DMS153 treated with DMSO at 0.1 percent for 48 hours (cell line): ENCODE measurements at regions not wholly inside any gene's neighbourhood (a gene's known extent, or its start where the extent isn't known, plus 50 kb on each side); places are given as distances from the start of the nearest gene placed in this dataset.

Source experiments
- DNase-seq: peaks from one replicate; lab custom pipeline; 2025; ENCODE audit not compliant: unreplicated experiment; lab: John Stamatoyannopoulos, UW

DNA sequence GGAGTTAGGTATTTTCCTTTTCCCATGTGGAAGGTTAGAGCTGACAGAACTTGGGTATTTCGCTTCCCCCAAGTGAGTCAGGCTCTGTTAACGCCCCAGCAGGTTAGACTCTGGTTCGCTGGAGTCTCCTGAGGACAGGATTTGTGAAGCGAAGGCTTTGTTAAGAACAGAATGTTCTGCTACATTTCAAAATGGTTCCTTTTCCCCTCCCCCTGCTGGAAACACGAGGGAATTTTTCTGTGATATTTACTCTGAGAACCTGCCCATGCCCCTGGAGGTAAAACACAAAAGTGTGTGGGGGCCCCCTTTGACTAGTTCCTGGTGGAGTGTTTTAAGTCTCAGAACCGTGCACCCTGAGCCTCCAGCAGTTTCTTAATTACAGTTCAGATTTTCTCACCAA lies 731.4 kb upstream of the CITED2 start:
- no peak for DNase-seq

DNA sequence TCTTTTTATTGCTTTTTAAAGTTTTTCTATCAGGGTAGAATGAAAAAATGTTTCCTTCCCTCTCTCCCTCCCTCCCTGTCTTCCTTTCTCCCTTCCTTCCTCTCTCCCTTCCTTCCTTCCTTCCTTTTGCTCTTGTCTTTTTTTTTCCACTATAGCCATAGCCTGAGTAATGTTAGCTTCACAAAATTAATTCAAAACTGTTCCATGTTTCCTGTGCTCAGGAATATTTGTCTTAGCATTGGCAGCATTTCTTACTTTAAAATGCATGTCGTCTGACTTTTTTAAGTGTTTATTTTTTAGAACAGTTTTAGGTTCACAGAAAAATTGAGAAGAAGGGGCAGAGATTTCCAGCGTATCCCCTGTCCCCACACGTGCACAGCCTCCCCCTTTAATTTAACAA lies 730.8 kb upstream of the CITED2 start:
- no peak for DNase-seq

DNA sequence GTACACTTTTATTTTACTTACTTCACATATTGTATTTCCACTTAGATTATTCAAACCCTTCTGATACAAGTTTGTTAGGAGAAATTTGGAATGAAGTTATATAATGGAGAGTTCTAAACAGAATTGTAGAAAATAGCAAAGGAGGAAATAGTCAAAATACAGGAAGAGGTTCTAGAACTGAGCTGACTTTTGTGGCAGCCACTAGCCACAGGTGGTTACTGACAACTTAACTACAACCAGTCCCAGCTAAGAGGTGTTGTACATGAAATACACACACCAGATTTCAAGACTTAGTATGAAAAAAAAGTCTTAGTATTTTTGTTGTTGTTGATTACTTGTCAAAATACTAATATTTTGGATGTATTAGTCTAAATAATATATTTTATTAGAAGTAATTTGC lies 727.4 kb upstream of the CITED2 start:
- no peak for DNase-seq

DNA sequence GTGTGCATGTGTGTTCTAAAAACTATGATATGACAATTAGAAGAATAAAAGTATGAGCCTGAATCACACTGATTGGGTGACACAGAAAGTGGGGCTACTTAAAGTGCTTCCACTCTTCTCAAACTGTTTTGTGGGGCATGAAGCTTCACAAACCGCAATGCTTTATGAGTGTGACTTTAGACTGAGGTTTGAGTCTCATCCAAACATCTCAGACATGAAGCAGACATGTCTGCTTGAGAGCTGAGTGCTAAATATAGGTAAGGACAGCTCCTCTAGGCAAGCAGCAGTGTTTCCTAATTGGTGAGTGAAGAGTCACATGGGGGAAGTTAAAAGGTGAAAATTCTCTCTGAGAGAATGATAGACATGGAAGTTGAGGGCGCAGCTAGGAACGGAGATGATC lies 726.9 kb upstream of the CITED2 start:
- DNase-seq = no peak

DNA sequence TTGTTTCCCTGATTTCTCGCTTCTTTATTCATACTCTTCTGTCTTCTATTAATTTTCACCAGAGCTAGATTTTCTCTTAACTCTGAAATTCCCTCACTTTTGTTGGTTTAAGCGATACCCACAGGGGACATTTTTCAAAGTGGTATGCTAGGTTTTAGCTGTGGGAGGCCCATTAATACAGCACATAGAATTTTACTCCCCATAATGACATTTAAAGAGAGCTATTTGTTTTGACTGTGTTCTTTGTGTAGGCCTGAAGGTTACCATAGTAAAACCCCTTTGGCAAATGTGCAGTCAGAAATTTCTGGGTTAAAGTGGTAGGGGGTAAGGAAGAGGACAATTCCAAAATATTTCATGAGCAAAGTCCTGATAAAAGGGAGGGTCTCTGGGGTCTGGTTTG lies 721.1 kb upstream of the CITED2 start:
- no peak for DNase-seq

DNA sequence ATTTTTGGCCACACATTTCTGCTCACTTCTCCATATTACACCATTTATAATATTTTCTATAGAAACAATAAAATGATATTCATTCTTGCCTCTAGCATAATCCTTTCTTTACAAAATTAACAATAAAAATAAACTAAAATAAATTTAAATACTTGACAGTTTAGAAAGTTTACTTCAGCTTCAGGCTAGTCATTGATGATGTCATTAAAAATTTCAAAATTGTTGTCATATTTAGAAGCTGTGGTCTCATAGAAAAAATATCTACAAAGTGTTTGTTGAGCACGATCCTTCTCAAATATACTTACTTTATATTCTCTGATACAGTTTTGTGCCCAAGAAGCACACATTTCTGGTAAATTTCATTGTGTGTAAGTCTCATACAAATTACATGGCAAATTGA lies 717.4 kb upstream of the CITED2 start:
- no peak for DNase-seq

DNA sequence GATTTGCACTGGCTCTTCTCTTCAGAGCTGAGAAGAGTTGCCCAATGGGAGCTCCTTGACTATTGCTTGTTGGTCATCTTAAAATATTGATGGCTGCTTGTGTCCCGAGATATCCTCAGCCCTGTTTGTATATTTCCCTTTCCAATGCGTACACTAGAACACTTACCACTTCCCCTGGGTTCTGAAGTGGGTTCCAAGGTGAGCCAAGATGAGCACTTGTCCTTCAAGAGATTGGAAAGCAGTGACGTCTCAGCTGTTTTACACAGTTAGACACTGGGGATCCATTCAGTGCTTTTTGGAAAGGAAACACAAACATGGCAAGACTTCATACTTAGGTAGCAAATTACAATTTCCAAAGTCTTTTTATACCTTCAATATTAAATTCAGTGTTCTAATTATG lies 716.4 kb upstream of the CITED2 start:
- no peak for DNase-seq

DNA sequence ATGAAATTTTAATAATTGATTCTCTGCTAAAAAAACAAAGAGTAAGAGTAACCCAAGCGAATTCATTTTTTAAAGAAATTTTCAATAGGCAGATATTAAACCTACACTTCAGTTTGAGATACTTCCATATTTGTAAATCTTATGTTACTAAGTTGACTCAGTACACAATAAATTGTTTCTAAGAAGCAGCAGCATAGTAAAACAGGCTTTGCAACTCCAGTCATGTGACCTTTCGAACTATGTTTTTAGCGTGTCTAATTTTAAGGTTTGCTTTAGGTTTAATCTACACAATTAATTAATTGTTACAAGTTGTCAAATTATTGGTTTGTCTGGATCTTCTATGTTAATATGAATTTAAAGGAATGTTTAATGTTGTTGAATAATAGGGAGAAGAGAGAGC lies 708.9 kb upstream of the CITED2 start:
- no peak for DNase-seq

DNA sequence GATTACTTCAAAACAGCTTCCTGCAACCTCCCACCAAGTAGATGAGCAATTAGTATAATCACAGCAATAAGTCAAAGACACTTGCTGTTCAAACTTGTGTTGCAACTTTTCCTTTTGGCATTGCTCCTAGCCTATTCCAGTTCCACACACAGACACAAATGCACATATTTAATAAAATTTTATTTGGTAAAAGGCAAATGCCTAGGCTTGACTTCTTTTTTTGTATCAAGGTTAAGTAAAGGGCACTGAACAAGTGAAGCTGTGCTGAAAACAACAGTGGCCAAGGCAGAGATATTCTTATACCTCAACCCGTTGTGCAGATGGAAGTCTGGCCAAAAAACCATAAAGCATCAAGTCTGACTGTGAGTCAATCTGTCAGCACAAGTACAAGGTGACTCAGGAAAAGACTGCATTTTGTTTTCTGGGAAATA lies 708.4 kb upstream of the CITED2 start:
- DNase-seq = no peak

DNA sequence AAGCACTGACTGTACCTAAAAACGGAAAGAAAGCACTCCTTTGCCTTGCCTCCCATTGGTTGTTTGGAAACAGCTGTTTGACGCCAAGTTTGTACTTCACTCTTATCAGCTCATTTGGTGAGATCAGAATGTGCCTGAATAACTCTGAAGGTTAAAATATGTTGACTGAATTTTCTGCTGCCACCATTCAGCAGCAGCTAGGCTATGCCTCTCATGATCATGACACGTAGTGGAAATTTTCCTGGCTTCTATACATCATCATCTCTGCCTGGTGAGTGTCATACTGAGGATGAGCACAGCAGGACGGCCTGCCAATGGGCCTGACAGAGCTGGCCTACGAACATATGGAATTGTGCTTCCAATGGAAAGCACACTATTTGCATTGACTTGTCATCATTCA lies 704.9 kb upstream of the CITED2 start:
- no peak for DNase-seq

DNA sequence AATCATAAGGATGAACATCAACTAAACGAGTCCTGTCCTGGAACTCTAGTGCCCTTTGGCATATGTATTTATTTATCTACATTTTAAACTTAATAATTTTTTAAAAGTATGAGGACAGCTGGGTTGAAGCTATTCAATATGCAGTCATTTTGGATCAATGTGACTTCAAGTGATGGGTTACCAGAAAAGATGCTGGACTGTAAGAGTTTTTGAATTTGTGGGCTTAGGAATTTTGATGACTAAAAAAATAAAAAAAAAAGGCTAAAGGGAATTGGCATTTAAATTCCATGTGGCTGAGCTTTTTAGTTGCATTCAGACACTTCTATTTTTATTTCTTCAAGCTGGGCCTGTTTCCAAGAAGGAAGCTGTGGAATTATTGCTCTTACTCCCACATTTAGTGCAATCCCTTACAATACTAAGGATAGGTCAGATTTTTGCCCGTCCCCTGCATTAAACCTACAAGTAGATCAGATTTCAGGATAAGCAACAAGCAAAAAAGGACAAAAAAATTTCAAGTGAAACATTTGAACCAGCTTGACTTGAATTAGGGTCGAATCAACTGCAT lies 704.2 kb upstream of the CITED2 start:
- DNase-seq = no peak

DNA sequence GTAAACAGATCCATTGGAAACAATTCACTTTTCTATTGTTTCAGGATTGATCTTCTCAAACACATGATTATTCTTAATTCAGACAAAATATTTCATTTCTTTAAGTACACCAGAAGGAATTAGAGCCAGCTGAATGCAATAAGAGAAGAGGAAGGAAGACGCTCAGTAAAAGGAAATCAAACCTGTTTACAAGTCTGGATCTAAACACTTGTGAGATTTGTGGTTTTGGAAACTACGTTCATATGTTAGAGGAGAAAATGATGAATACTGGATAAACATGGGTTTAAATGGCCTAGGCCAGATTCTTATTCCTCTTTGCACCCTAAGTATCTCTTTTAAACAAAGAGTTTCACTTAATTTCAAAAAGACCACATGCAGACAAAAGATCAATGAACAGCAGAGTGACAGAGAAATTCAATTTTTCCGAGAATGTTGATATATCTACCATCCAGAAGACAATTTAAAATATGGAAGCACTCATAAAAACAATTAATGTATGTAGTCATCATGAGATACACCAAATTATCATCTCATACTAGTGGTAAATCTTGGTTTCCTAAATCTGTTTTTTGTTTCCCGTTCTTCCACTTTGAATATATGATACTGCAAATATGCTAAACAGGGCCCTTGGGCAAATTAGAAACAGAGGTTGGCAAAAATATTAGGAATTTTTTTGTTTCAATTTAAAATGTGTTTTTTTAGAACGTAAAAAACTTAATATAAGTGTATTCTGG lies 703.5 kb upstream of the CITED2 start:
- no peak for DNase-seq

DNA sequence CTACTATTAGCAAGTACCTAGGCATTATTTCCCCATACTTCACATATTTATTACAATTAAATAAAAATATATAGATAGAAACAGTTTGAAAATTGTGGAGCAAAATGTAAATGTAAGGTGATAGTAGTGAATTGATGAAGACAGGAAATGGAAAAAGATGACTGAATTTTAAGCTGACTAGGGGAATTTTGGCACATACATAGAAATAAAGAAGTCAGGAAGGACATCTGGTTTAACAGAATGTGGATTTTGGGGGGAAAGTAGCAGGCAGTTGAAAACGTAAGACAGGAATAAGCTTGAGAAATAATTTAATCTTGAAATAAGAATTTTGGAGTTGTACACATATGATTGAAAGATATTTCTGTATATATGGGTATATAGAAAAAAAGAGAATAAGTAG lies 701.7 kb upstream of the CITED2 start:
- no peak for DNase-seq

DNA sequence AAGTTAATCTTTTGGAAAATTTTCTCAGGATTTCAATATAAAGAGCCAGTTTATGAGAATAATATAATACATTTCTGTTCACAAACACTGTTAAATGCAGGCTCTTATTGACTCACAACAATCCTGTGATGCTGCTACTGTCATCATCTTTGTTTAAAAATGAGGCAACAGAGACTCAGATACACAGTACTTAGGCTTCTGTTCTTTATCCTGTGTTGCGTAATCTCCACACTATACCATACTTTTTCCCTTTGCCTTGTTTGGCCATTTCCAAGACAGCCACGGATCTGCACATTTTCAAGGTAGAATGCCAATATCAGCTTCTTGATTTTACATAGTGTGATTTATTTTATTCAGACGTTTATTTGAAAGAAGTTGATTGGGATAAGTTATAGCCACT lies 699.0 kb upstream of the CITED2 start:
- DNase-seq = no peak

DNA sequence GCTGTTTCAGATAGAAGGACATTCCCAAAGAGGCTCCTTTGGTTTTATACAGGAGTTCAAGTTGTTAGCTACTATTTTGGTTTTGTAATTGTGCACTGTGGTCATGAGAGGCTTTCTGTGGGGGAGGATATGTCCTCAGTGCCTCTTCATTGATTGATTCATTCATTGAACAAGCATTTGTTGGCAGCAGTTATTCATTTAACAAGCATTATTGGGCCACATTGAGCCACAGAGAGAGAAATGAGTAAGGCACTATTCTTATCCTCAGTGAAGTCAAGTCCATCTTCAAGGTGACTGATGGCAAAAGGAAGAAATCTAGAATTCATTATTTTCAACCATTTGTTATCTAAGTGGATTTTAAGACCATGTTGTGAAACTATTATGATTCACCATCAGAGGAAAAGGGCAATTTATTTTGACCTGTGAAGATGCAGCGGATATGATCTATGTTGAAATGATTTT lies 697.2 kb upstream of the CITED2 start:
- DNase-seq = no peak

DNA sequence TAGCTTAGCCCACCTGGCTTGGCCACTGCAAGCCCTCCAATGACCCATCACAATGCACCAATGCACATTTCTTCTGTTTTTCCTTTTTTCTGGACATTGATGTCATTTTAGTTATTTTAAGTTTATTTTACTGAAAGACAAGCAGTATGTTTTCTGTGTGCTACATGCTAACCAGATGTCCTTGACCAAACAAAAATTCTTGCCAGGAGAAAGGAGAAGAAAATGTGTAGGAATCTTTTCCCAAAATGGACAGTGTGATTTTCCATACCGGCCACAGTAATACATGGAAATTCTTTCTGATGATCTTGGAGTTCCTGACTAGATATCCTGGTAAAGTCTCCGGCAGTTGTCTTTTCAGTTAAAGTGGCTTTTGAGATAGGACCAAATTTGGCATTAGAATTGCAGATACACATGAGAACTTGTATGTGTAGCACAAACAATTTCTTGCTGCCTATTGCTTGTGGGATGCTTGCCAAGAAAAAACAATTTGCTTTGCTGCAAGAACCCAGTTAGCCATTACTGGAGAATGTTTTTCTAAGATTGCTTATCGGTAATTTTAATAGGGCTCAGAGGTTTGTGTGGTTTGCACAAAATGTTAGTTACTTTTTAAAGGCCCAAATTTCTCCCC lies 696.5 kb upstream of the CITED2 start:
- no peak for DNase-seq

DNA sequence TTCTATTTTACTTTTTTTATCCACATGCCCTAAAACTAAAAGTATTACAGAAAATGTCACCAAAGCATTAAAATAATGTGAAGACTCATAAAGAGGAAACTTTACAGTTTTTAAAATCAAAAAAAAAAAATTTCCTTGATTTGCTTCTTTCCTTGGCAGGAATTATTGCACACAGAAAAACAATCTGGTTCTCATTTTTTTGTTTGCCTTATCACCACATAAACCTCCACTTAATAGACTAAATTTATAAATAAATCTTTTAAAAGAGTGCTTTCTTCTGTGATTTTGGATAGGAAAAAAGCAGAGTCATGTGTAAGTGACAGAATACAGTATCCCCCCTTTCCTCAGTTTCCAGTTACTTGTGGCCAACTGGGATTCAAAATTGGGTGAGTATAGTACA lies 695.1 kb upstream of the CITED2 start:
- no peak for DNase-seq

DNA sequence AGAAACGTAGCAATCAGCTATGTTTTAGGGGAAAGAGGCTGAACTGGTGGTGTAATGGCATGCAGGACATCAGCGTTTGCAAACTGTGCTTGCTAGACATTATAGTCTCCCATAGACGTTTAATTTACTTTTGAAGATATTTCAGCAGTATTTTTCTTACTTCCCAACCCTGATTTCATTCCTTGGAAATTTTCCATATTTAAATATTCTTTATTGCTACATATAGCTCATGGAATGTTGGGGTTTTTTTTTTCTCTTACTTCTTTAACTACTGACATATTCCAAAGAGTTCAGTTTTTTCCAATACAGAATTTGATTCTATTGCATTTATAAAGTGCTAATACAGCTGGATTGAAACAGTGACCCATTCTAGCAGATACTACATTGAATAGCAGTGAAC lies 694.4 kb upstream of the CITED2 start:
- no peak for DNase-seq

DNA sequence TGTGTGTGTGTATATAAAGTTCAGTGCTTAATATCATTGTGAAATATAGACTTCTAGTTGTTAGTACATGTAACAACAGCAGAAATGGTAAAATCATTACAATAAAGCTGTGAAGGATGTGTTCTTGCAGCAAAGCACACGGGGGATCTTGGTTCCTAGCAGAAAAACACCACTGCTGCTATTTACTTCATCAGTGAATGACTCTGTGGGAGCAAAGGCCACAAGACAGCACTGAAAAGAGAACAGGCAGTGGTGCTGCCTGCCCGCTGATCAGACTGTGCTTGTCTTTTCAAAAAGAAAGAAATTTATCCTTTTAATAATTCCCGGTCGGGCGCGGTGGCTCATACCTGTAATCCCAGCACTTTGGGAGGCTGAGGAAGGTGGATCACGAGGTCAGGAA lies 689.9 kb upstream of the CITED2 start:
- no peak for DNase-seq

DNA sequence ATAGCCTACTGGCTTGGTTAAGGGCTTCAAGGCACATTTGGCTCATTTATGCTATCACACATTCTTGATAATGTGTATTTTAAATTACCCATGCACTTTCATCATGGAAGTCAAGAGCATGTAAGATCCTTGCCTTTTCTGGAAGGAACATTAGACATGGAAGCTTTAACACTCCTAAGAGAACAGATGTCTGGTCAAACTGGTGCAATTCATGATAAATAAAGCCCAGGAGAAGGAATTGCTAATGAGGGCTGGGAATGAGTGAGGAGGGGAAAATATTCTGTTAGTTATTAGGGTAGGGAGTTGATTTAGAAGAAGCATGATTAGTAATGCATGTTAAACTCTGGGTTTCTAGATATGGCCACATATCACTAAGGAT lies 688.6 kb upstream of the CITED2 start:
- DNase-seq = no peak

DNA sequence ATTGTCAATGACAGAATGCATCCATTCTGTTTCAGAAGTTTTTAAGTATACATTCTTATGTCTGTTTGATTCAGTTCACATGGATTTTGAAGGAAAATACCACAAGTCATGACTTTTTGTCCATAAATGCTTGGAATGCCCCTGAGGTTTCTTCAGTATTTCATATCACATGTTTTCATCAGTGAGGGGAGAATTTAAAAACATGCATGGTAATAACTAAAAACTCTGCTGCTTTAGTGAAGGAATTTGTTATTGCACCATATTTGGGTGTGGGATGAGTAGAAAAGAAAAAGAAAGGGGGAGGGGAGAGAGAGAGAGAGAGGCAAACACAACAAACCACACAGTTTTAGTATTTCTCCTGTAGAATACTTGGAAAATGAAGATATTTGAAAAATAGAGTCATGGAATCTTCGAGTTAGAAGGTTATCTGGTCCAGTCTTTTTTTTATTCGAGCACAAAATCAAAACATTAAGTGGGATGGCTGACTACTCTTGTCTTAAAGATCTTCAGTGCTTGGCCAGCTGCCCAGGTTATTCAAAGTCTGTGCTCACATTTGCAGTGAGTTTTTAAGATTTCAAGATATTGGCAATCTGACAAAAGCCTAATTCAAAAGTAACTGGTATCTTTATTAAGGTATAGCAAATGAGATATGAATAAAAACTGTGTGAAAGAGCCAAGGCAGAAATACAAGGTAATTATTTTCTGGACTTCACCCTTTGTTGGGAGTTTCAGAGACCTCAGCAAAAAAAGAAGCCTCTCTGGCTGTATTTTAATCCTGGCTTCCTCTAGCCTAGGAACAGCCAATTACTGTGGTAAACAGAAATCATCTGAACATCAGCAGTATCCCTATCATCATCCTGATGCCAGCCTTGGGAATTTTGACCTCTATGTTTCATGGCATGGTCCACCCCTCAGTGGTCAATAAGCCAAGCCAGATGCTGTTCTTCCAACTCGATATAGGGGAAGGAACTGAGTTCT lies 687.9 kb upstream of the CITED2 start:
- no peak for DNase-seq
